ENCODE measurements at regions not wholly inside any gene's neighbourhood (a gene's known extent, or its start where the extent isn't known, plus 50 kb on each side); places are given as distances from the start of the nearest gene placed in this dataset.

GRCh38 chr6:15945593-15946159 lies 183.2 kb upstream of the MYLIP start:
- Histone ChIP-seq H3K4ac (ENCODE audit: low read depth in 1 of 2, low read length in 2 of 2) (no peak overlapping the region), H3K79me1 (replicated peaks; ENCODE audit: low read length, poor library complexity, severe bottlenecking) (no peaks in the 10 kb centered on the region), H3K9ac (ENCODE audit: low read length) (no peak overlapping the region), H3K27ac (ENCODE audit: low read length, poor library complexity, severe bottlenecking) (no peak overlapping the region), H3K18ac (ENCODE audit: low read depth in 1 of 2, low read length in 2 of 2) (peak overlapping the region; percentile 37 to 60), H3K4me3 (ENCODE audit: insufficient read depth in 1 of 2, low read depth in 1 of 2, low read length in 2 of 2) (no peak overlapping the region), H3K23ac (ENCODE audit: low read length in 2 of 2) (peak overlapping the region in 1 of 2 experiments; percentile 14), H2BK12ac (ENCODE audit: low read length in 2 of 2) (peak overlapping the region in 1 of 2 experiments; percentile 73), H3K14ac (ENCODE audit: low read length in 2 of 2) (no peak overlapping the region), H3K4me2 (ENCODE audit: low read length, poor library complexity, severe bottlenecking) (no peak overlapping the region), H3K4me1 (ENCODE audit: control insufficient read depth, insufficient read depth, low read depth, low read length) (peaks cover 5% of the 10 kb centered on the region), H2BK120ac (ENCODE audit: low read depth, low read length) (no peak overlapping the region), H4K8ac (ENCODE audit: low read length) (peak overlapping the region; percentile 31), H3K27me3 (ENCODE audit: control insufficient read depth in 1 of 2, insufficient read depth in 1 of 2, low read length in 2 of 2) (peaks cover 0 to 8% of the 10 kb centered on the region in 2 experiments), H3K36me3 (ENCODE audit: control insufficient read depth in 1 of 2, insufficient read depth in 2 of 2, low read depth in 1 of 2, low read length in 2 of 2) (no peaks in the 10 kb centered on the region), H3K9me3 (ENCODE audit: control insufficient read depth, low read length) (no peaks in the 10 kb centered on the region), H2AFZ (ENCODE audit: low read depth, low read length) (no peak overlapping the region), H2BK5ac (ENCODE audit: low read depth, low read length, poor library complexity, severe bottlenecking) (no peak overlapping the region), H4K91ac (ENCODE audit: low read length) (no peak overlapping the region), H2AK5ac (ENCODE audit: low read length, severe bottlenecking) (no peak overlapping the region), H2BK15ac (ENCODE audit: low read depth, poor library complexity, severe bottlenecking) (no peak overlapping the region)
- DNase-seq, result peak; percentile 35
- WGBS, result 19% methylated on average over 2 of the region's 2 CpGs

GRCh38 chr6:15943423-15943822 lies 185.5 kb upstream of the MYLIP start:
- H3K14ac ChIP-seq (ENCODE audit: low read length in 2 of 2), result no peak overlapping the region
- no peaks in the 10 kb centered on the region for H3K79me1 ChIP-seq (replicated peaks; ENCODE audit: low read length, poor library complexity, severe bottlenecking)
- no peak overlapping the region for H3K23ac ChIP-seq (ENCODE audit: low read length in 2 of 2)
- H3K4ac ChIP-seq (ENCODE audit: low read depth in 1 of 2, low read length in 2 of 2), result no peak overlapping the region
- no peak overlapping the region for H2BK120ac ChIP-seq (ENCODE audit: low read depth, low read length)
- H2BK15ac ChIP-seq (ENCODE audit: low read depth, poor library complexity, severe bottlenecking), result no peak overlapping the region
- peaks cover 3% of the 10 kb centered on the region for H3K4me1 ChIP-seq (ENCODE audit: control insufficient read depth, insufficient read depth, low read depth, low read length)
- no peak overlapping the region for H2AFZ ChIP-seq (ENCODE audit: low read depth, low read length)
- H2BK5ac ChIP-seq (ENCODE audit: low read depth, low read length, poor library complexity, severe bottlenecking), result no peak overlapping the region
- 92% methylated on average over 2 of the region's 4 CpGs for WGBS
- H3K9ac ChIP-seq (ENCODE audit: low read length), result no peak overlapping the region
- no peak overlapping the region for H3K4me2 ChIP-seq (ENCODE audit: low read length, poor library complexity, severe bottlenecking)
- no peak overlapping the region for H2AK5ac ChIP-seq (ENCODE audit: low read length, severe bottlenecking)
- no peak overlapping the region for H4K91ac ChIP-seq (ENCODE audit: low read length)
- no peak overlapping the region for H2BK12ac ChIP-seq (ENCODE audit: low read length in 2 of 2)
- peaks cover 0 to 8% of the 10 kb centered on the region in 2 experiments for H3K27me3 ChIP-seq (ENCODE audit: control insufficient read depth in 1 of 2, insufficient read depth in 1 of 2, low read length in 2 of 2)
- no peak overlapping the region for H3K18ac ChIP-seq (ENCODE audit: low read depth in 1 of 2, low read length in 2 of 2)
- H3K27ac ChIP-seq (ENCODE audit: low read length, poor library complexity, severe bottlenecking), result no peak overlapping the region
- H3K4me3 ChIP-seq (ENCODE audit: insufficient read depth in 1 of 2, low read depth in 1 of 2, low read length in 2 of 2), result no peak overlapping the region
- DNase-seq, result no peak
- no peaks in the 10 kb centered on the region for H3K9me3 ChIP-seq (ENCODE audit: control insufficient read depth, low read length)
- H3K36me3 ChIP-seq (ENCODE audit: control insufficient read depth in 1 of 2, insufficient read depth in 2 of 2, low read depth in 1 of 2, low read length in 2 of 2), result no peaks in the 10 kb centered on the region
- no peak overlapping the region for H4K8ac ChIP-seq (ENCODE audit: low read length)

GRCh38 chr6:15941168-15941567 lies 187.7 kb upstream of the MYLIP start:
- Histone ChIP-seq H3K4me2 (ENCODE audit: low read length, poor library complexity, severe bottlenecking) (no peak overlapping the region), H3K79me1 (replicated peaks; ENCODE audit: low read length, poor library complexity, severe bottlenecking) (no peaks in the 10 kb centered on the region), H3K18ac (ENCODE audit: low read depth in 1 of 2, low read length in 2 of 2) (no peak overlapping the region), H3K14ac (ENCODE audit: low read length in 2 of 2) (no peak overlapping the region), H3K27ac (ENCODE audit: low read length, poor library complexity, severe bottlenecking) (no peak overlapping the region), H4K91ac (ENCODE audit: low read length) (no peak overlapping the region), H2AFZ (ENCODE audit: low read depth, low read length) (no peak overlapping the region), H2BK5ac (ENCODE audit: low read depth, low read length, poor library complexity, severe bottlenecking) (no peak overlapping the region), H3K9ac (ENCODE audit: low read length) (no peak overlapping the region), H3K9me3 (ENCODE audit: control insufficient read depth, low read length) (no peaks in the 10 kb centered on the region), H2BK12ac (ENCODE audit: low read length in 2 of 2) (no peak overlapping the region), H2BK120ac (ENCODE audit: low read depth, low read length) (no peak overlapping the region), H3K4me3 (ENCODE audit: insufficient read depth in 1 of 2, low read depth in 1 of 2, low read length in 2 of 2) (no peak overlapping the region), H3K4ac (ENCODE audit: low read depth in 1 of 2, low read length in 2 of 2) (no peak overlapping the region), H2BK15ac (ENCODE audit: low read depth, poor library complexity, severe bottlenecking) (no peak overlapping the region), H4K8ac (ENCODE audit: low read length) (no peak overlapping the region), H3K27me3 (ENCODE audit: control insufficient read depth in 1 of 2, insufficient read depth in 1 of 2, low read length in 2 of 2) (peaks cover 0 to 8% of the 10 kb centered on the region in 2 experiments), H3K36me3 (ENCODE audit: control insufficient read depth in 1 of 2, insufficient read depth in 2 of 2, low read depth in 1 of 2, low read length in 2 of 2) (no peaks in the 10 kb centered on the region), H2AK5ac (ENCODE audit: low read length, severe bottlenecking) (no peak overlapping the region), H3K23ac (ENCODE audit: low read length in 2 of 2) (no peak overlapping the region), H3K4me1 (ENCODE audit: control insufficient read depth, insufficient read depth, low read depth, low read length) (peaks cover 3% of the 10 kb centered on the region)
- no peak for DNase-seq
- 86% methylated on average over 2 of the region's 2 CpGs for WGBS

GRCh38 chr6:15938107-15938506 lies 190.8 kb upstream of the MYLIP start:
- no CpG with 5 or more reads among the region's 3 CpGs for WGBS
- H3K4ac ChIP-seq (ENCODE audit: low read depth in 1 of 2, low read length in 2 of 2), result no peak overlapping the region
- H3K23ac ChIP-seq (ENCODE audit: low read length in 2 of 2), result no peak overlapping the region
- no peak overlapping the region for H3K4me3 ChIP-seq (ENCODE audit: insufficient read depth in 1 of 2, low read depth in 1 of 2, low read length in 2 of 2)
- H4K8ac ChIP-seq (ENCODE audit: low read length), result no peak overlapping the region
- no peak overlapping the region for H2AFZ ChIP-seq (ENCODE audit: low read depth, low read length)
- H3K9me3 ChIP-seq (ENCODE audit: control insufficient read depth, low read length), result no peaks in the 10 kb centered on the region
- H2BK15ac ChIP-seq (ENCODE audit: low read depth, poor library complexity, severe bottlenecking), result no peak overlapping the region
- H2AK5ac ChIP-seq (ENCODE audit: low read length, severe bottlenecking), result no peak overlapping the region
- peaks cover 0 to 4% of the 10 kb centered on the region in 2 experiments for H3K27me3 ChIP-seq (ENCODE audit: control insufficient read depth in 1 of 2, insufficient read depth in 1 of 2, low read length in 2 of 2)
- no peak for DNase-seq
- H3K14ac ChIP-seq (ENCODE audit: low read length in 2 of 2), result no peak overlapping the region
- no peak overlapping the region for H2BK5ac ChIP-seq (ENCODE audit: low read depth, low read length, poor library complexity, severe bottlenecking)
- no peak overlapping the region for H3K27ac ChIP-seq (ENCODE audit: low read length, poor library complexity, severe bottlenecking)
- no peak overlapping the region for H3K9ac ChIP-seq (ENCODE audit: low read length)
- H3K79me1 ChIP-seq (replicated peaks; ENCODE audit: low read length, poor library complexity, severe bottlenecking), result no peaks in the 10 kb centered on the region
- no peak overlapping the region for H4K91ac ChIP-seq (ENCODE audit: low read length)
- H2BK12ac ChIP-seq (ENCODE audit: low read length in 2 of 2), result no peak overlapping the region
- no peaks in the 10 kb centered on the region for H3K36me3 ChIP-seq (ENCODE audit: control insufficient read depth in 1 of 2, insufficient read depth in 2 of 2, low read depth in 1 of 2, low read length in 2 of 2)
- no peak overlapping the region for H3K4me2 ChIP-seq (ENCODE audit: low read length, poor library complexity, severe bottlenecking)
- no peak overlapping the region for H2BK120ac ChIP-seq (ENCODE audit: low read depth, low read length)
- H3K4me1 ChIP-seq (ENCODE audit: control insufficient read depth, insufficient read depth, low read depth, low read length), result no peaks in the 10 kb centered on the region
- no peak overlapping the region for H3K18ac ChIP-seq (ENCODE audit: low read depth in 1 of 2, low read length in 2 of 2)
